SK-N-SH treated with all-trans-retinoic acid at 6 μM for 48 hours (cell line): ENCODE measurements at regions not wholly inside any gene's neighbourhood (a gene's known extent, or its start where the extent isn't known, plus 50 kb on each side); places are given as distances from the start of the nearest gene placed in this dataset.

ENCODE experiments used
- CREB5 ChIP-seq: fragments of 250-450 bp; sonication (Bioruptor Pico); IDR thresholded peaks from 2 replicates; pipeline ENCODE4 v1.5.1; 2020; ENCODE audit warnings: low read depth, mild to moderate bottlenecking, moderate library complexity
- CSDC2 ChIP-seq: fragments of 250-450 bp; sonication (Bioruptor Pico); IDR thresholded peaks from 2 replicates; pipeline ENCODE4 v1.5.0; 2020; ENCODE audit warnings: mild to moderate bottlenecking, moderate library complexity
- ESRRG ChIP-seq: fragments of 250-450 bp; sonication (Bioruptor Pico); IDR thresholded peaks from 2 replicates; pipeline ENCODE4 v1.6.1; 2021; ENCODE audit warnings: mild to moderate bottlenecking
- ISL1 ChIP-seq: fragments of 250-450 bp; sonication (Bioruptor Pico); IDR thresholded peaks from 2 replicates; pipeline ENCODE4 v2.1.2; 2022; ENCODE audit warnings: mild to moderate bottlenecking, moderate library complexity
- OSR1 ChIP-seq: fragments of 250-450 bp; sonication (Bioruptor Pico); IDR thresholded peaks from 2 replicates; pipeline ENCODE4 v1.8.0; 2022; ENCODE audit warnings: moderate library complexity, mild to moderate bottlenecking, inconsistent platforms
- PATZ1 ChIP-seq: fragments of 250-450 bp; sonication (Bioruptor Pico); IDR thresholded peaks from 2 replicates; pipeline ENCODE4 v1.8.0; 2020; ENCODE audit warnings: mild to moderate bottlenecking, moderate library complexity, borderline replicate concordance
- POU6F1 ChIP-seq: fragments of 250-450 bp; sonication (Bioruptor Pico); IDR thresholded peaks from 2 replicates; pipeline ENCODE4 v1.8.0; 2021; ENCODE audit warnings: low read depth, mild to moderate bottlenecking, moderate library complexity, borderline replicate concordance
- RARB ChIP-seq: fragments of 250-450 bp; sonication (Bioruptor Pico); IDR thresholded peaks from 2 replicates; pipeline ENCODE4 v1.8.0; 2021; ENCODE audit warnings: mild to moderate bottlenecking, moderate library complexity
- SNAI2 ChIP-seq: fragments of 250-450 bp; sonication (Bioruptor Pico); IDR thresholded peaks from 2 replicates; pipeline ENCODE4 v1.5.0; 2020; ENCODE audit warnings: mild to moderate bottlenecking, moderate library complexity
- TCF4 ChIP-seq: fragments of 250-450 bp; sonication (Bioruptor Pico); IDR thresholded peaks from 2 replicates; pipeline ENCODE4 v1.8.0; 2021; ENCODE audit warnings: mild to moderate bottlenecking, moderate library complexity, borderline replicate concordance
- TOX ChIP-seq: fragments of 250-450 bp; sonication (Bioruptor Pico); IDR thresholded peaks from 2 replicates; pipeline ENCODE4 v1.8.0; 2021; ENCODE audit warnings: mild to moderate bottlenecking, moderate library complexity, borderline replicate concordance
- ZC3H10 ChIP-seq: fragments of 250-450 bp; sonication (Bioruptor Pico); IDR thresholded peaks from 2 replicates; pipeline ENCODE4 v1.5.1; 2021; ENCODE audit warnings: mild to moderate bottlenecking, moderate library complexity
- ZFP30 ChIP-seq: fragments of 450-650 bp; formaldehyde crosslinking; IDR thresholded peaks from 2 replicates; pipeline ENCODE4 v1.5.0; 2022; ENCODE audit warnings: mild to moderate bottlenecking, moderate library complexity
- ZNF8 ChIP-seq: fragments of 450-650 bp; formaldehyde crosslinking; IDR thresholded peaks from 2 replicates; pipeline ENCODE4 v1.5.0; 2020; ENCODE audit warnings: mild to moderate bottlenecking, moderate library complexity

GRCh38 chr10:107417446-107417845 is 252.9 kb upstream of the SORCS1 start:
- TF ChIP-seq TCF4 (CRISPR knock-in tag) (no peak), PATZ1 (CRISPR knock-in tag) (no peak), TOX (CRISPR knock-in tag) (no peak), ISL1 (CRISPR knock-in tag) (no peak), RARB (CRISPR knock-in tag) (no peak), ESRRG (CRISPR knock-in tag) (no peak), CREB5 (no peak), POU6F1 (CRISPR knock-in tag) (no peak), ZC3H10 (no peak), ZFP30 (CRISPR knock-in tag) (no peak), ZNF8 (CRISPR knock-in tag) (no peak), CSDC2 (CRISPR knock-in tag) (no peak), OSR1 (CRISPR knock-in tag) (no peak), SNAI2 (CRISPR knock-in tag) (no peak)
